Right atrium auricular region (tissue), 2 donors: ENCODE measurements at regions not wholly inside any gene's neighbourhood (a gene's known extent, or its start where the extent isn't known, plus 50 kb on each side); places are given as distances from the start of the nearest gene placed in this dataset.

Source experiments
- DNase-seq: peaks from one replicate; pipeline ENCODE4 v3.0.0-alpha.2; 2019; ENCODE audit warnings: low spot score
- H3K27ac ChIP-seq, 2 donors: fragments of 200-600 bp; sonication (generic); 1 replicate in 1 of 2; 2 replicates in 1 of 2; pipeline ENCODE4 v1.5.1; 2016 to 2019
- H3K27me3 ChIP-seq, 2 donors: fragments of 200-600 bp; sonication (generic); one replicate each; pipeline versions ENCODE4 v1.5.1 to v1.6.0; 2017 to 2019
- H3K36me3 ChIP-seq: fragments of 200-600 bp; sonication (generic); one replicate; pipeline ENCODE4 v1.5.1; 2016
- H3K4me1 ChIP-seq, 2 donors: fragments of 200-600 bp; sonication (generic); one replicate each; pipeline versions ENCODE4 v1.5.1 to v1.6.0; 2017 to 2019
- H3K4me3 ChIP-seq, 2 donors: fragments of 200-600 bp; sonication (generic); 1 replicate in 1 of 2; 2 replicates in 1 of 2; pipeline ENCODE4 v1.5.1; 2017 to 2019; ENCODE audit warnings: mild to moderate bottlenecking in 1 of 2, moderate library complexity in 1 of 2
- H3K9me3 ChIP-seq, 2 donors: fragments of 200-600 bp; sonication (generic); one replicate each; pipeline ENCODE4 v1.5.1; 2019
- TF ChIP-seq, protein P1 (sequence below), 2 donors: fragments of 200-600 bp; sonication (generic); IDR thresholded peaks; one replicate each; pipeline ENCODE4 v1.5.1; 2019; ENCODE audit warnings: antibody characterized with exemption in 2 of 2

GRCh38 chr9:14417237-14417636 lies 103.3 kb upstream of the NFIB start:
- Histone ChIP-seq H3K27ac (no peak overlapping the region), H3K9me3 (peaks cover 0 to 4% of the 10 kb centered on the region in 2 donors), H3K4me1 (no peaks in the 10 kb centered on the region), H3K36me3 (no peaks in the 10 kb centered on the region), H3K27me3 (no peaks in the 10 kb centered on the region), H3K4me3 (no peak overlapping the region)
- DNase-seq: no peak
- TF ChIP-seq, protein P1, sequence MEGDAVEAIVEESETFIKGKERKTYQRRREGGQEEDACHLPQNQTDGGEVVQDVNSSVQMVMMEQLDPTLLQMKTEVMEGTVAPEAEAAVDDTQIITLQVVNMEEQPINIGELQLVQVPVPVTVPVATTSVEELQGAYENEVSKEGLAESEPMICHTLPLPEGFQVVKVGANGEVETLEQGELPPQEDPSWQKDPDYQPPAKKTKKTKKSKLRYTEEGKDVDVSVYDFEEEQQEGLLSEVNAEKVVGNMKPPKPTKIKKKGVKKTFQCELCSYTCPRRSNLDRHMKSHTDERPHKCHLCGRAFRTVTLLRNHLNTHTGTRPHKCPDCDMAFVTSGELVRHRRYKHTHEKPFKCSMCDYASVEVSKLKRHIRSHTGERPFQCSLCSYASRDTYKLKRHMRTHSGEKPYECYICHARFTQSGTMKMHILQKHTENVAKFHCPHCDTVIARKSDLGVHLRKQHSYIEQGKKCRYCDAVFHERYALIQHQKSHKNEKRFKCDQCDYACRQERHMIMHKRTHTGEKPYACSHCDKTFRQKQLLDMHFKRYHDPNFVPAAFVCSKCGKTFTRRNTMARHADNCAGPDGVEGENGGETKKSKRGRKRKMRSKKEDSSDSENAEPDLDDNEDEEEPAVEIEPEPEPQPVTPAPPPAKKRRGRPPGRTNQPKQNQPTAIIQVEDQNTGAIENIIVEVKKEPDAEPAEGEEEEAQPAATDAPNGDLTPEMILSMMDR (IDR thresholded peaks at IDR 0.05): no peak

- TF ChIP-seq, protein P1 (IDR thresholded peaks at IDR 0.05): no peak
- H3K9me3 ChIP-seq: peaks cover 0 to 4% of the 10 kb centered on the region in 2 donors
Measured at GRCh38 chr9:14415947-14416346, 102.0 kb upstream of the NFIB start.

DNA sequence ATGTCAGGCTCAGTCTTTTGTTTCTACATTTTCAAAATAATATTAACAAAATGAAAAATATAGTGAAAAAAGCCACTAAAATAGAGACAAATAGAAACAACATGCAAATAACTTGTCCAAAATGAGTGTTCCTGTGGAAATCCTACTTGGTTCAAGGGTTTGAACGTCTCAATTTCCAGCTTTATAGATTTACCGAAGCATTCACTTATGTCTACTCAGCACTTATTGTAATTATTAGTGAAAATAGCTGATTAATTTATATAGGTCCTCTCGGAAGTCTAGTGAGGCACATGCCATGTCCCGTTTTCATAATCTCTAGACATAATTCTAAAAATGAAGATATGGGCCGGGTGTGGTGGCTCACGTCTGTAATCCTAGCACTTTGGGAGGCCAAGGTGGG lies 99.9 kb upstream of the NFIB start:
- Histone ChIP-seq H3K9me3 (peaks cover 0 to 4% of the 10 kb centered on the region in 2 donors), H3K27me3 (no peaks in the 10 kb centered on the region), H3K36me3 (no peaks in the 10 kb centered on the region), H3K27ac (no peak overlapping the region), H3K4me3 (no peak overlapping the region), H3K4me1 (no peaks in the 10 kb centered on the region)
- TF ChIP-seq, protein P1 (IDR thresholded peaks at IDR 0.05): no peak
- no peak for DNase-seq

More at GRCh38 chr9:14415947-14416346, 102.0 kb upstream of the NFIB start:
- Histone ChIP-seq H3K27ac (no peak overlapping the region), H3K4me3 (no peak overlapping the region), H3K27me3 (no peaks in the 10 kb centered on the region), H3K36me3 (no peaks in the 10 kb centered on the region), H3K4me1 (no peaks in the 10 kb centered on the region)
- DNase-seq: no peak

GRCh38 chr9:14412775-14413174 lies 98.8 kb upstream of the NFIB start:
- no peak for DNase-seq
- H3K4me1 ChIP-seq: no peaks in the 10 kb centered on the region
- TF ChIP-seq, protein P1 (IDR thresholded peaks at IDR 0.05): no peak

GRCh38 chr9:14406463-14406862 lies 92.5 kb upstream of the NFIB start:
- H3K27me3 ChIP-seq: no peaks in the 10 kb centered on the region
- H3K4me1 ChIP-seq: no peaks in the 10 kb centered on the region
- TF ChIP-seq, protein P1 (IDR thresholded peaks at IDR 0.05): no peak
- H3K9me3 ChIP-seq: no peaks in the 10 kb centered on the region
- no peak overlapping the region for H3K4me3 ChIP-seq
- H3K36me3 ChIP-seq: no peaks in the 10 kb centered on the region
- DNase-seq: no peak
- no peak overlapping the region for H3K27ac ChIP-seq

More at GRCh38 chr9:14412775-14413174, 98.8 kb upstream of the NFIB start:
- H3K9me3 ChIP-seq: peaks cover 0 to 4% of the 10 kb centered on the region in 2 donors
- H3K36me3 ChIP-seq: no peaks in the 10 kb centered on the region
- no peak overlapping the region for H3K27ac ChIP-seq
- no peaks in the 10 kb centered on the region for H3K27me3 ChIP-seq
- no peak overlapping the region for H3K4me3 ChIP-seq

DNA sequence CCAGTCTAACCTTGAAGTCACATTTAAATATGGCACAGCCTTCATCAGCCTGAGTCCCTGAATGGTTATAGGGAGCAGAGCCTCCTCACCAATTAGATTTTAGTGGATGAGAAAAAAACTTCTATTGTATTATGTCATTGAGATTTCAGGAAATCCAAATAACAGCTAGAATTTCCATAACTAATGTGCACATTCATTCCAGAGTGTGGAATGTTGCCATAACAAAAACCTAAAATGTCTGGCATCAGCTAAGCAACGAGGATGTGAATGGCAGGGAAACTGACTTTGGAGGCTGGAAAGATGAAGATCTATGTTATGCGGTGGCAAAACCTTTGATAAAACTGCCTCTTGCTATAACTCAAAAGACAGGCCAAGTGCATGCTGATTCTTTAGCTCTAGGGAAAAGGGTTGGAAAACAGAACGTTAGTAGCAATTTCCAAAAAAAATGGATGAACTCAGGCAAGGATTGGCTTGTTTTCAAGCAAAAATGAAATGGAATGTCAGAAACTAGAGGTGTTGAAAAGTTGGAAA lies 91.3 kb upstream of the NFIB start:
- Histone ChIP-seq H3K4me3 (no peak overlapping the region), H3K9me3 (no peaks in the 10 kb centered on the region), H3K4me1 (peaks cover 0 to 6% of the 10 kb centered on the region in 2 donors), H3K36me3 (no peaks in the 10 kb centered on the region), H3K27ac (no peak overlapping the region), H3K27me3 (no peaks in the 10 kb centered on the region)
- TF ChIP-seq, protein P1 (IDR thresholded peaks at IDR 0.05): no peak
- DNase-seq: no peak
